Panc1 (cell line): ENCODE measurements at regions not wholly inside any gene's neighbourhood (a gene's known extent, or its start where the extent isn't known, plus 50 kb on each side); places are given as distances from the start of the nearest gene placed in this dataset.

ENCODE experiments used
- ATAC-seq: fragments of 200-7000 bp; cut with Tn5 transposase; 2 replicates; pipeline ENCODE4 v1.9.1; 2020; ENCODE audit warnings: mild to moderate bottlenecking, moderate library complexity
- BruUV-seq: library from RNA; stranded (reverse); fragments of 400-500 nt; replicated peaks from 2 replicates; lab custom pipeline; 2021; lab: Mats Ljungman, UMichigan
- CTCF ChIA-PET: fragments of 300-600 bp; sonication (Branson Sonifier 250); formaldehyde crosslinking; loops from one replicate; lab custom pipeline; 2022; ENCODE audit warnings: antibody characterized with exemption; lab: Charles Lee
- POLR2A ChIA-PET: fragments of 300-600 bp; sonication (Branson Sonifier 250); formaldehyde crosslinking; loops from one replicate; lab custom pipeline; 2022; ENCODE audit warnings: antibody characterized with exemption; lab: Charles Lee
- DNase-seq: peaks from one replicate; pipeline ENCODE4 v3.0.0-alpha.2; 2010; ENCODE audit warnings: low read depth, low spot score
- H3K27ac ChIP-seq: 2 replicates; pipeline ENCODE4 v1.5.1; 2011; ENCODE audit warnings: mild to moderate bottlenecking, low read length, inconsistent platforms
- H3K27me3 ChIP-seq: fragments of 200-500 bp; sonication (Bioruptor generic); 2 replicates; pipeline ENCODE4 v1.6.0; 2014; ENCODE audit warnings: low read length, inconsistent platforms; ENCODE audit not compliant: control insufficient read depth, insufficient read depth
- H3K36me3 ChIP-seq: fragments of 200-500 bp; sonication (Bioruptor generic); 2 replicates; pipeline ENCODE4 v1.5.1; 2014; ENCODE audit warnings: inconsistent platforms, mild to moderate bottlenecking, low read length, moderate library complexity; ENCODE audit not compliant: control insufficient read depth, insufficient read depth
- H3K4me1 ChIP-seq: 2 replicates; pipeline ENCODE4 v1.5.1; 2011; ENCODE audit warnings: inconsistent platforms, mild to moderate bottlenecking, low read length, moderate library complexity; ENCODE audit not compliant: control insufficient read depth, insufficient read depth
- H3K4me3 ChIP-seq, 2 experiments: 2 replicates each; pipeline ENCODE4 v1.5.1; 2011 to 2012; ENCODE audit warnings: low read depth in 2 of 2, low read length in 2 of 2, mild to moderate bottlenecking in 2 of 2, inconsistent platforms in 1 of 2, moderate library complexity in 1 of 2
- H3K9me3 ChIP-seq: fragments of 200-500 bp; sonication (Bioruptor generic); 2 replicates; pipeline ENCODE4 v1.5.1; 2014; ENCODE audit warnings: low read depth, mild to moderate bottlenecking, inconsistent platforms, low read length, moderate library complexity; ENCODE audit not compliant: control insufficient read depth, insufficient read depth
- POLR2AphosphoS5 ChIP-seq: IDR thresholded peaks from 2 replicates; pipeline ENCODE4 v1.6.1; 2012; ENCODE audit warnings: mild to moderate bottlenecking, low read depth, low read length, moderate library complexity
- REST ChIP-seq, 2 experiments: IDR thresholded peaks; 2 replicates each; pipeline ENCODE4 v1.6.1; 2011 to 2012; ENCODE audit warnings: low read depth in 2 of 2, control low read depth in 1 of 2, low read length in 1 of 2, mild to moderate bottlenecking in 1 of 2, moderate library complexity in 1 of 2; ENCODE audit not compliant: insufficient read depth in 1 of 2
- SIN3A ChIP-seq: IDR thresholded peaks from 2 replicates; pipeline ENCODE4 v1.6.1; 2012; ENCODE audit warnings: low read depth, mild to moderate bottlenecking, low read length, moderate library complexity, borderline replicate concordance; ENCODE audit not compliant: insufficient read depth
- TCF7L2 ChIP-seq: IDR thresholded peaks from 2 replicates; pipeline ENCODE4 v1.6.1; 2011; ENCODE audit warnings: mild to moderate bottlenecking, low read depth, low read length, inconsistent platforms
- in situ Hi-C: cut with HindIII; loops from 2 replicates; pipeline ENCODE4 v1.10.0; 2016; ENCODE audit warnings: low sequenced_read_pairs, low pct_unique_long_range_greater_than_20kb
- intact Hi-C: fragments of 100-400 bp; cut with micrococcal nuclease; formaldehyde crosslinking; loops from one replicate; pipeline ENCODE4 v1.10.0; 2022; ENCODE audit not compliant: unreplicated experiment
- TF ChIP-seq, protein P1 (sequence below): fragments of 450-650 bp; IDR thresholded peaks from 2 replicates; pipeline ENCODE4 v1.5.1; 2017; ENCODE audit warnings: mild to moderate bottlenecking

- POLR2A ChIA-PET: no interaction called here
- ATAC-seq: no peak
These were observed 782.9 kb downstream of the SLC4A3 start for GRCh38 chr2:220410296-220410695.

DNA sequence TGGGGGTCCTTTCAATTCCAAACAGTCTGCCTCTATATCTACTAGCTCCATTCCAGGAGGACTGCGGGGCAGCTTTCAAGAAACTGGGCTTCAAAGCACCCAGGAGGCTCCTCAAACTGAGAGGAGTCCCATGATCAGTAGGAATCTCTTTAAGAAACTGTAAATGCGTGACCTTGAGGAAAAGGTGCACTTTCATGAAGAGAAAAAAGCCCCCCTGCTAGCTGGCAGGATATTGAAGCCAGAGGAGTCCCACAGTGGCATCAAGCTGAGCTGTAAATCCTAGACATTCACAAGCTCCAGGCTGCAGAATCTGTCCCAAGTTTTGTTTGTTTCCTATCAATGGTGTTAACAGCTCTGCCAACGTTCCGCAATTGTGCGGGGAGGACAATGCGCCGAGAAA is 790.1 kb downstream of the SLC4A3 start:
- CTCF ChIA-PET: no interaction called here
- POLR2A ChIA-PET: no interaction called here
- ATAC-seq: no peak

More at GRCh38 chr2:220410296-220410695, 782.9 kb downstream of the SLC4A3 start:
- Histone ChIP-seq H3K4me1 (no peaks in the 10 kb centered on the region), H3K9me3 (no peaks in the 10 kb centered on the region), H3K4me3 (no peak overlapping the region), H3K27ac (no peak overlapping the region), H3K27me3 (no peaks in the 10 kb centered on the region), H3K36me3 (no peaks in the 10 kb centered on the region)
- no peak for DNase-seq
- in situ Hi-C loops: no loop called here
- intact Hi-C loops: no loop called here
- CTCF ChIA-PET: no interaction called here
- TF ChIP-seq REST (IDR thresholded peaks at IDR 0.05; ENCODE audit: insufficient read depth in 1 of 2, low read depth in 2 of 2, low read length in 1 of 2): no peak
- TF ChIP-seq POLR2AphosphoS5: no peak
- TF ChIP-seq TCF7L2: no peak
- no peak for TF ChIP-seq SIN3A
- TF ChIP-seq, protein P1, sequence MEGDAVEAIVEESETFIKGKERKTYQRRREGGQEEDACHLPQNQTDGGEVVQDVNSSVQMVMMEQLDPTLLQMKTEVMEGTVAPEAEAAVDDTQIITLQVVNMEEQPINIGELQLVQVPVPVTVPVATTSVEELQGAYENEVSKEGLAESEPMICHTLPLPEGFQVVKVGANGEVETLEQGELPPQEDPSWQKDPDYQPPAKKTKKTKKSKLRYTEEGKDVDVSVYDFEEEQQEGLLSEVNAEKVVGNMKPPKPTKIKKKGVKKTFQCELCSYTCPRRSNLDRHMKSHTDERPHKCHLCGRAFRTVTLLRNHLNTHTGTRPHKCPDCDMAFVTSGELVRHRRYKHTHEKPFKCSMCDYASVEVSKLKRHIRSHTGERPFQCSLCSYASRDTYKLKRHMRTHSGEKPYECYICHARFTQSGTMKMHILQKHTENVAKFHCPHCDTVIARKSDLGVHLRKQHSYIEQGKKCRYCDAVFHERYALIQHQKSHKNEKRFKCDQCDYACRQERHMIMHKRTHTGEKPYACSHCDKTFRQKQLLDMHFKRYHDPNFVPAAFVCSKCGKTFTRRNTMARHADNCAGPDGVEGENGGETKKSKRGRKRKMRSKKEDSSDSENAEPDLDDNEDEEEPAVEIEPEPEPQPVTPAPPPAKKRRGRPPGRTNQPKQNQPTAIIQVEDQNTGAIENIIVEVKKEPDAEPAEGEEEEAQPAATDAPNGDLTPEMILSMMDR: no peak
- BruUV-seq: no TSS peak

More for the DNA sequence above, 790.1 kb downstream of the SLC4A3 start:
- BruUV-seq: no TSS peak
- no peaks in the 10 kb centered on the region for H3K36me3 ChIP-seq
- no peaks in the 10 kb centered on the region for H3K9me3 ChIP-seq
- TF ChIP-seq POLR2AphosphoS5 (no peak), SIN3A (no peak), TCF7L2 (no peak), REST (IDR thresholded peaks at IDR 0.05; ENCODE audit: insufficient read depth in 1 of 2, low read depth in 2 of 2, low read length in 1 of 2) (no peak)
- TF ChIP-seq, protein P1: no peak
- no peaks in the 10 kb centered on the region for H3K27me3 ChIP-seq
- intact Hi-C loops (no loop called here), in situ Hi-C loops (no loop called here)
- H3K4me3 ChIP-seq: no peak overlapping the region
- H3K27ac ChIP-seq: no peak overlapping the region
- DNase-seq: no peak
- no peaks in the 10 kb centered on the region for H3K4me1 ChIP-seq
